DMS153 treated with DMSO at 0.1 percent for 48 hours (cell line): ENCODE measurements at regions not wholly inside any gene's neighbourhood (a gene's known extent, or its start where the extent isn't known, plus 50 kb on each side); places are given as distances from the start of the nearest gene placed in this dataset.
"Not testable (repeated sequence)": the region's sequence is repeated elsewhere in the genome, so short reads cannot be mapped to it uniquely, and the experiment has no call there.

ENCODE experiments used
- DNase-seq: peaks from one replicate; lab custom pipeline; 2025; ENCODE audit not compliant: unreplicated experiment; lab: John Stamatoyannopoulos, UW

- DNase-seq: no peak
These were observed 71.3 kb upstream of the SMAD3 start for GRCh38 chr15:66993874-66994696.

DNA sequence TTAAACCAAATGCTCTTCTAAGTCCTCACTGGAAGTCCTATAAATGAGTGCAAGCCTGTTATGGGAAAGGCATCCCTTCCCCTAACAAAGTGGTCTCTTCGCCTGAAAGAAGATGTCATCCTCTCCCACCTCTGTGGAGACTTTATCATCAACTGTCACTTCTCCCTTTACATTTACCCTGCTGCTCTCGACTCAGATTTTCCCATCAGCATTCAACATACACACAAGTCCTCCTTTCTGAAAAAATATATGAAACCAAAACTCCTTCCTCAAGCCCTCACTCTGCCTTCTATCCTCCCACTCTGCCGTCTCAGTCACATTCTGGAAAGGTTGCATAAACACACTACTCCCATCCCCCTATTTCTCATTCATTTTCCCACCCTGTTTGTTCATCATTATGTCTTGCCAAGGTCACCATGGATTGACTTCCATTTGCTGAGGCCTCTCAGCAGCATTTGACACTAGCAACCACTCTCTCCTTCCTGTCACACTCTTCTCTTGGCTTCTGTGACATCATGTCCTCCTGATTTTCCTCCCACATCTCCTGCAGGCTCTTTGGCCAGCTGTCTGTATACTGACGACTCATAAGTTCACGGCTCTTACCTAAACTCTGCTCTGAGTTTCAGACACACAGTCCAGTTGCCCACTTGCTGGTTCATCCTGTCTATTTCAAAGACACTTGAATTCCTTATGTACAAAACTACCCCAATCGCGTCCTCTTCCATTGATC lies 70.3 kb upstream of the SMAD3 start:
- DNase-seq: no peak

DNA sequence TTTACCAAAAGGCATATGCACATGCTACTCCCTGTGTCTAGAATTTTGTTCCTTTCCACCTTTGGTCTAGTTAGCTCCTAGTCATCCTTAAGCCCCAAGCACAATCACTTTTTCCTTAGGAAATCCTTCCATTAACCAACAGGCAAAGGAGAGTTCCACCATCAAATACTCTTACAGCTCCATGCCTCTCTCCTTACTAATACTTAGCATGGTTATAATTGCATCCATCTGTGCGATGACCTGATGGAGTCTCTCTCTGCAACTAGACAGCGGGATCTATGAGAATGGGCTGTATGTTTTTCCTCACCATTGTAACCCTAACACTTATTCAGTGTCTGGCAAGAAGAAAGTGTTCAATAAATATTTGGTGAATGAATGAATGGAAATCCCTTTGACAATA lies 69.3 kb upstream of the SMAD3 start:
- no peak for DNase-seq

DNA sequence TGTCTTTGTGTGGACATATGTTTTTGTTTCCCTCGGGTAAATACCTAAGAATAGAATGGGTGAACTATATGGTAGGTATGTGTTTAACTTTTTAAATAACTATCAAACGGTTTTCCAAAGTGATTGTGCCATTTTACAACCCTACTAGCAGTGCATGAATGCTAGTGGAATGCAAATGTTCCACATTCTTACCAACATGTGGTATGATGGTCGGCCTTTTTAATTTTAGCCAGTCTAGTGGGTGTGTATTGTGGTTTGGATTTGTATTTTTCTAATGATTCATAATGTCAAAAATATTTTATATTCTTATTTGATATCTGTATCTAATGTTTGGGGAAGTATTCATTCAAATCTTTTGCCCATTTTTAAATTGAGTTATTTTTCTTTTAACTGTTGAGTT lies 68.2 kb upstream of the SMAD3 start:
- DNase-seq: no peak

GRCh38 chr15:66998234-66998633 lies 67.2 kb upstream of the SMAD3 start:
- DNase-seq: not testable (repeated sequence)

- DNase-seq: no peak
These were observed 66.1 kb upstream of the SMAD3 start for GRCh38 chr15:66999046-66999968.

GRCh38 chr15:67000896-67001295 lies 64.5 kb upstream of the SMAD3 start:
- DNase-seq: no peak

DNA sequence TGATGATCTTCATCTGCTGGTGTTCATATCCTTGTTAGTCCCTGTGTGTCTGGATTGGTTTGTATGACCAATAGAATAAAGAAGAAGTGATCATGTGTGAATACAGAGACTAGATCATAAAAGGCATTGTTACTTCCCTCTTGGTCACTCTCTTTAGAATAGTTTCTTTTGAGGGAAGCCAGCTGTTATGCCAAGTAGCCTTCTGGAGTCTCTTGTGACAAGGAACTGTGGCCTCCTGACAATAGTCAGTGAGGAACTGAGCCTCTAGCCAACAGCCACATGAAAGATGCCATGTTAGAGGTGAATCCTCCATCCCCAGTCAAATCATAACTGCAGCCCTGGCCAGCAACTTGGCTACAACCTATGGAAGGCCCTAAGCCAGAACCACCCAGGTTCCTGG lies 63.0 kb upstream of the SMAD3 start:
- DNase-seq: no peak

- no peak for DNase-seq
These were observed 61.8 kb upstream of the SMAD3 start for GRCh38 chr15:67003586-67003985.

GRCh38 chr15:67004142-67004541 lies 61.3 kb upstream of the SMAD3 start:
- no peak for DNase-seq

DNA sequence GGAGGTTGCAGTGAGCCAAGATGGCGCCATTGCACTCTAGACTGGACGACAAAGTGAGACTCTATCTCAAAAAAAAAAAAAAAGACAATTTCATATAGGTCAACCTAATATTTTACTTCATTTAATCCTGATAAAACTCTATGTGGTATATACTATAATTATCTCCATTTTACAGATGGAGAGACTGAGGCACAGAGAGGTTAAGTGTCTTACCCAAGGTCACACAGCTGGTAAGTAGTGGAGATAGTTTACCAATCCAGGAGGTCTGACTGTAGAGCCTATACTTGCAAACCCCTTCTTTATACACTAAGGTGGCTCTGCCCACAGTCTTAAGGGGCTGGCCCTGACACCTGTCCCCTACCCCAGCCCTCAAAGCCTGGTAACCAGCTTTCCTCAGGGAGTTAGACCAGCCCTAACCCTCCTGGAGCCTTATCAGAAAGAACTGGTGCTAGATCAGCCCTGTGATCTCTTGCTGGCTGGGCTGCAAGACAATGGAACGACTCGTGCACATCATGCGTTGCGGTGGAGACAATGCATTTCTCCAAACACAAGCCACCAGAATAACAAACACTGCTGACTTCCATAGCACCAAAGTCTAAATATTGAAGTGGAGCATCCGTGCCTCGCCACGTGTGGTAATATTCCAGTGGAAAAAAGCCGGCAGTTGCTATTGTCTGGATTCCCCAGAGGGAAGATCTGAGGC lies 60.0 kb upstream of the SMAD3 start:
- no peak for DNase-seq

GRCh38 chr15:67006083-67007065 lies 59.0 kb upstream of the SMAD3 start:
- DNase-seq: no peak

DNA sequence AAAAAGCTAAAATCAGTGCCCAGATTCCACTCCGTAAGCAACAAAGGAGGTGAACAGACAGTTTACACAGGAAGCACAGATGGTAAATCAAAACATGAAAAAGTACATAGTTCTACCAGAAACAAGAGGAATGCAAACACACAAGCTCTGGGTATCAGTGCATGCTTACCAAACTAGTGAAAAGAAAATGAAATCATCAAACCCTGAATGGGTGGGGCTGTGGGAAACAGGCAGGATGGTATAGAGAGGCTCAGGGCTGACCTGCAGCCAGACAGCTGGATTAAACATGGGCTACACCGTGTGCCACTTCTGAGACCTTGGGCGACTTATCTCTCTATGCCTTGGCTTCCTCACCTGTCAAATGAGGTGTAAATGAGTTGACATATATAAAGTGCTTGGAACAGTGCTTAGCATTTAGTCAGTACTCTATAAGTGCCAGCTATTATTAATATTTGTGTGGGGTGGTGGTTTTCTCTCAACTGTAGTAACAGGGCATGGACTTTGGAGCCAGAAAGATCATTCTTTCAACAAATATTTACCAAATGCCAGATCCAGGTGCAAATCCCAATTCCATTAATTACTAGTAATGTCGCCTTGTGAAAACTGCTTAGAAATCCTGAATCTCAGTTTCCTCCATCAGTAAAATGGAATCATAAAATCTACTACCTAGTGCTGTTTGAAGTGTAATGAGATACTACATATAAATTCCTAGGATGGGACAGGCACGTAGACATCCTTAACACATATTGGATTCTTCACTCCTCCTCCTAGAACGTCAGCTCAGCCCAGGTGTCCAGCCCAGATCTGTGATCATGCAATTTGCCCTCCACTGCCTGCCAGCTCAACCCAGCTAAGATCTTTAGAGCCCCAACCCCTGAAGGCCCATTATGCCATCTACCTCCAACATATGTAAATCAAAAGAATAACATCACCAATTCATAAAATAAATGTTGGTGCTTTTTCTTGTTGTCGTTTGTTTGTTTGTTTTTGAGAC lies 55.5 kb upstream of the SMAD3 start:
- no peak for DNase-seq

GRCh38 chr15:67010898-67011616 lies 54.3 kb upstream of the SMAD3 start:
- DNase-seq: no peak

DNA sequence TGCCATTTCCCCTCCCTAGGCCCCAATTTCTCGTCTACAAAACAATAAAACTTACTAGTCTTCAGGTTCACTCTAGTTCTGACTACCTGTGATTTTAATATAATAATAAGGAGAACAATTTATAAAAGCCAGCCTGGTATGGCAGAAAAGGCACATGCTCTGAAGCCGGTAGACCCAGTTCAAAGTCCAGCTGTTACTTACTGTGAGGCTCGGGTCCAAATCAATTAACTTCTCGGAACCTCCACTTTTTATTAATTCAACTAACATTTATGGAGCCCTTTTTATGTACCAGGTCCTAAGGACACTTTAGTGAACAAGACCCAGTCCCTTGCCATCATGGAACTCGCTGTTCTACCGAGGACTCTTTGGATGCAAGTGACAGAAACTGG lies 53.8 kb upstream of the SMAD3 start:
- DNase-seq: no peak

DNA sequence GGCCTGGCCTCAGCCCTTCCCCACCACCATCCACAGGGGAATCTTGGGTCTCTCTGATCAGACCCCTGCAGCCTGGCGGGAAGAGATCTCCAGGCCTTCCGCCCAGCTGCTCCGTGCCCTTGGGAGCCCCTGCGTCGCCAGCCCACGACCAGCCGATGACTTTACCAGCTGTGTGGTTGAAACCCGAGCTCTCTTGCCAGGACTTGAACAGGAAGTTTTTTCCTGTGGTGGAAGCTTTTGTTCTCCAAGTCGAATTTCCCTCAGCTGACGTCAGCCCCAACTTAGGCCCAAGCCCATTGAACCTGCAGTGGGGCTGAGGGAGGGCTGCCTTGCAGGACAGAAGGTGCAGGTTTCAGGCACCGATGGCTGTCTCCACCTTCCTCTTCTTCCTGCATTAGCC lies 51.7 kb upstream of the SMAD3 start:
- DNase-seq: no peak
